GM12878 (cell line): ENCODE measurements at regions not wholly inside any gene's neighbourhood (a gene's known extent, or its start where the extent isn't known, plus 50 kb on each side); places are given as distances from the start of the nearest gene placed in this dataset.

ENCODE experiments used
- ATAC-seq: fragments of 200-7000 bp; cut with Tn5 transposase; 3 replicates; pipeline ENCODE4 v1.9.1; 2020; ENCODE audit warnings: mild to moderate bottlenecking, moderate library complexity
- BruUV-seq: library from RNA; stranded (reverse); fragments of 400-500 nt; replicated peaks from 2 replicates; lab custom pipeline; 2021; lab: Mats Ljungman, UMichigan
- CTCF ChIA-PET: fragments of 300-600 bp; sonication (Branson Sonifier 250); formaldehyde crosslinking; extraction: SDS; loops from one replicate; lab custom pipeline; 2021; ENCODE audit warnings: inconsistent platforms; lab: Yijun Ruan, JAX
- POLR2A ChIA-PET: fragments of 350-600 bp; formaldehyde crosslinking; extraction: SDS; loops from one replicate; lab custom pipeline; 2021; ENCODE audit warnings: inconsistent platforms; lab: Charles Lee
- RAD21 ChIA-PET: fragments of 300-600 bp; sonication (Branson Sonifier 250); formaldehyde crosslinking; loops from one replicate; lab custom pipeline; 2023; ENCODE audit warnings: antibody characterized with exemption; ENCODE audit not compliant: unreplicated experiment; lab: Charles Lee
- SMC1A ChIA-PET: fragments of 300-600 bp; sonication (Branson Sonifier 250); formaldehyde crosslinking; loops from one replicate; lab custom pipeline; 2023; ENCODE audit not compliant: unreplicated experiment, uncharacterized antibody; lab: Charles Lee
- DNase-seq: peaks from one replicate; pipeline ENCODE4 v3.0.0-alpha.2; 2011; ENCODE audit warnings: low read depth, low spot score
- FAIRE-seq: peaks from 3 replicates; lab custom pipeline; 2011; peaks lifted over from hg19 to GRCh38; lab: Jason Lieb, UNC
- H2AFZ ChIP-seq: 2 replicates; pipeline ENCODE4 v1.6.0; 2011; ENCODE audit warnings: low read depth, low read length, control low read depth; ENCODE audit not compliant: control insufficient read depth
- H3K27ac ChIP-seq: 2 replicates; pipeline ENCODE4 v1.5.1; 2011; ENCODE audit warnings: control low read depth; ENCODE audit not compliant: control insufficient read depth, insufficient read depth
- H3K27me3 ChIP-seq, 2 experiments: replicated peaks in 1 of 2; 2 replicates each; pipeline versions ENCODE4 v1.6.0 to v1.6.1; 2011; ENCODE audit warnings: low read length in 1 of 2; ENCODE audit not compliant: control insufficient read depth in 2 of 2, insufficient read depth in 2 of 2
- H3K36me3 ChIP-seq, 2 experiments: 2 replicates each; pipeline ENCODE4 v1.5.1; 2011; ENCODE audit warnings: low read length in 1 of 2; ENCODE audit not compliant: control insufficient read depth in 2 of 2, insufficient read depth in 2 of 2
- H3K4me1 ChIP-seq: 2 replicates; pipeline ENCODE4 v1.6.1; 2011; ENCODE audit warnings: mild to moderate bottlenecking, low read length, moderate library complexity, mixed read lengths; ENCODE audit not compliant: control insufficient read depth, insufficient read depth
- H3K4me2 ChIP-seq: 2 replicates; pipeline ENCODE4 v1.6.0; 2011; ENCODE audit warnings: control low read depth; ENCODE audit not compliant: control insufficient read depth, insufficient read depth
- H3K4me3 ChIP-seq: fragments of 200-600 bp; sonication (generic); 2 replicates; pipeline ENCODE4 v1.5.1; 2016
- H3K79me2 ChIP-seq: 2 replicates; pipeline ENCODE4 v1.6.0; 2011; ENCODE audit warnings: low read length; ENCODE audit not compliant: control insufficient read depth, insufficient read depth
- H3K9ac ChIP-seq: 2 replicates; pipeline ENCODE4 v1.8.0; 2011; ENCODE audit warnings: low read length, control low read depth, mixed read lengths; ENCODE audit not compliant: control insufficient read depth, insufficient read depth
- H3K9me3 ChIP-seq: replicated peaks from 3 replicates; pipeline ENCODE4 v1.5.1; 2011; ENCODE audit warnings: mild to moderate bottlenecking, low read length; ENCODE audit not compliant: control insufficient read depth, insufficient read depth
- H4K20me1 ChIP-seq: 2 replicates; pipeline ENCODE4 v1.6.0; 2011; ENCODE audit not compliant: control insufficient read depth, insufficient read depth
- BCL3 ChIP-seq: IDR thresholded peaks from 2 replicates; pipeline ENCODE4 v1.6.1; 2011; ENCODE audit warnings: borderline replicate concordance, low read depth, mild to moderate bottlenecking, moderate library complexity, low read length; ENCODE audit not compliant: insufficient read depth, poor library complexity, severe bottlenecking
- BCLAF1 ChIP-seq: fragments of 450-650 bp; IDR thresholded peaks from 2 replicates; pipeline ENCODE4 v1.6.1; 2017; ENCODE audit warnings: antibody characterized with exemption, mild to moderate bottlenecking, moderate library complexity
- CREB1 ChIP-seq: IDR thresholded peaks from 2 replicates; pipeline ENCODE4 v1.6.1; 2012; ENCODE audit warnings: low read depth, mild to moderate bottlenecking, inconsistent platforms
- FOXK2 ChIP-seq: fragments of 450-650 bp; IDR thresholded peaks from 2 replicates; pipeline ENCODE4 v1.6.1; 2017; ENCODE audit warnings: mild to moderate bottlenecking, moderate library complexity
- HDAC2 ChIP-seq: fragments of 200-600 bp; sonication (generic); IDR thresholded peaks from 2 replicates; pipeline ENCODE4 v1.6.1; 2017
- HSF1 ChIP-seq: fragments of 150-350 bp; IDR thresholded peaks from 2 replicates; pipeline ENCODE4 v1.6.1; 2014; ENCODE audit warnings: mild to moderate bottlenecking, low read depth, low read length
- IKZF1 ChIP-seq: fragments of 450-650 bp; conservative IDR thresholded peaks from 2 replicates; pipeline ENCODE4 v1.6.1; 2017; ENCODE audit warnings: antibody characterized with exemption, mild to moderate bottlenecking
- IRF5 ChIP-seq: fragments of 450-650 bp; IDR thresholded peaks from 2 replicates; pipeline ENCODE4 v1.6.1; 2017; ENCODE audit warnings: borderline replicate concordance
- MYB ChIP-seq: fragments of 150-350 bp; IDR thresholded peaks from 2 replicates; pipeline ENCODE4 v1.6.1; 2014; ENCODE audit warnings: mild to moderate bottlenecking, low read depth, low read length, borderline replicate concordance
- POLR2AphosphoS2 ChIP-seq: IDR thresholded peaks from 2 replicates; pipeline ENCODE4 v1.6.1; 2011; ENCODE audit warnings: low read depth, mild to moderate bottlenecking, low read length, improper control_type of control experiment, moderate library complexity
- RB1 ChIP-seq: fragments of 450-650 bp; formaldehyde crosslinking; IDR thresholded peaks from 2 replicates; pipeline ENCODE4 v1.6.1; 2017; ENCODE audit warnings: mild to moderate bottlenecking, borderline replicate concordance
- SUPT20H ChIP-seq: IDR thresholded peaks from 2 replicates; pipeline ENCODE4 v1.6.1; 2011; ENCODE audit warnings: low read depth, mild to moderate bottlenecking, low read length, moderate library complexity, borderline replicate concordance; ENCODE audit not compliant: control insufficient read depth
- TCF12 ChIP-seq: IDR thresholded peaks from 2 replicates; pipeline ENCODE4 v1.6.1; 2011; ENCODE audit warnings: low read depth, mild to moderate bottlenecking, low read length
- YBX1 ChIP-seq: fragments of 450-650 bp; IDR thresholded peaks from 2 replicates; pipeline ENCODE4 v1.6.1; 2016; ENCODE audit warnings: antibody characterized with exemption
- ZNF274 ChIP-seq: IDR thresholded peaks from one replicate; pipeline ENCODE4 v1.8.0; 2011; ENCODE audit not compliant: insufficient read length, insufficient read depth
- WGBS: methylation state at CpG from one replicate; pipeline ENCODE4 v1.1.6; 2016; ENCODE audit warnings: low lambda C conversion rate; ENCODE audit not compliant: insufficient replicate concordance, insufficient coverage; ENCODE audit errors: missing lambda C conversion rate; 5-methylcytosine and 5-hydroxymethylcytosine counted together
- in situ Hi-C: fragments of 300-500 bp; cut with MboI; formaldehyde crosslinking; loops from 9 replicates; pipeline ENCODE4 v1.14.3; 2018; ENCODE audit warnings: mixed read lengths
- intact Hi-C: fragments of 100-400 bp; cut with micrococcal nuclease; formaldehyde crosslinking; loops from one replicate; pipeline ENCODE4 v1.14.2; 2022; ENCODE audit not compliant: unreplicated experiment

- H3K4me2 ChIP-seq = no peak overlapping the region
- FAIRE-seq (no peak), ATAC-seq (no peak), DNase-seq (no peak)
- H3K9ac ChIP-seq = no peak overlapping the region
- 0% methylated on average over 6 of the region's 6 CpGs for WGBS
- SMC1A ChIA-PET = no interaction called here
- CTCF ChIA-PET = no interaction called here
- no peak overlapping the region for H3K27ac ChIP-seq
- no peaks in the 10 kb centered on the region for H3K9me3 ChIP-seq
- RAD21 ChIA-PET = no interaction called here
- intact Hi-C loops (no loop called here), in situ Hi-C loops (no loop called here)
- H3K79me2 ChIP-seq = no peaks in the 10 kb centered on the region
- POLR2A ChIA-PET = no interaction called here
- no TSS peak for BruUV-seq
- no peaks in the 10 kb centered on the region for H4K20me1 ChIP-seq
- no peak overlapping the region for H3K4me3 ChIP-seq
- H3K27me3 ChIP-seq = no peaks in the 10 kb centered on the region
- no peaks in the 10 kb centered on the region for H3K4me1 ChIP-seq
- H2AFZ ChIP-seq = no peak overlapping the region
- H3K36me3 ChIP-seq = no peaks in the 10 kb centered on the region
- TF ChIP-seq YBX1 = no peak
- TF ChIP-seq RB1 = no peak
- TF ChIP-seq SUPT20H = no peak
- no peak for TF ChIP-seq IRF5
- TF ChIP-seq BCL3 = no peak
- no peak for TF ChIP-seq HSF1
- no peak for TF ChIP-seq CREB1
- no peak for TF ChIP-seq TCF12
- TF ChIP-seq POLR2AphosphoS2 = no peak
- TF ChIP-seq HDAC2 = no peak
- no peak for TF ChIP-seq IKZF1
- no peak for TF ChIP-seq FOXK2
- TF ChIP-seq ZNF274 = no peak
- TF ChIP-seq BCLAF1 = no peak
- no peak for TF ChIP-seq MYB
These were observed 893.5 kb downstream of the LTN1 start for GRCh38 chr21:28099001-28099705.
